Keratinocyte (primary cell): ENCODE measurements at regions not wholly inside any gene's neighbourhood (a gene's known extent, or its start where the extent isn't known, plus 50 kb on each side); places are given as distances from the start of the nearest gene placed in this dataset.

Experiments used
- DNase-seq: peaks from one replicate; pipeline ENCODE4 v3.0.0-alpha.2; 2011; ENCODE audit warnings: low read depth, missing footprints, low spot score
- FAIRE-seq: peaks from 2 replicates; lab custom pipeline; 2011; peaks lifted over from hg19 to GRCh38; lab: Jason Lieb, UNC
- H2AFZ ChIP-seq: 2 replicates; pipeline ENCODE4 v1.6.0; 2012; ENCODE audit warnings: low read length, control low read depth, inconsistent platforms; ENCODE audit not compliant: control insufficient read depth
- H3K27ac ChIP-seq: 2 replicates; pipeline ENCODE4 v1.5.1; 2011; ENCODE audit warnings: low read length; ENCODE audit not compliant: control insufficient read depth, insufficient read depth
- H3K27me3 ChIP-seq: 3 replicates; pipeline ENCODE4 v1.6.0; 2011; ENCODE audit warnings: low read length; ENCODE audit not compliant: control insufficient read depth, insufficient read depth; ENCODE audit errors: extremely low read depth
- H3K36me3 ChIP-seq, 2 experiments: 2 replicates in 1 of 2; 3 replicates in 1 of 2; pipeline ENCODE4 v1.5.1; 2011; ENCODE audit warnings: low read length in 2 of 2, mild to moderate bottlenecking in 1 of 2; ENCODE audit not compliant: control insufficient read depth in 2 of 2, insufficient read depth in 2 of 2; ENCODE audit errors: extremely low read depth in 1 of 2
- H3K4me1 ChIP-seq: 3 replicates; pipeline ENCODE4 v1.5.1; 2011; ENCODE audit warnings: low read length; ENCODE audit not compliant: control insufficient read depth, insufficient read depth; ENCODE audit errors: extremely low read depth
- H3K4me2 ChIP-seq: 3 replicates; pipeline ENCODE4 v1.6.0; 2011; ENCODE audit warnings: low read depth, low read length; ENCODE audit not compliant: control insufficient read depth, insufficient read depth; ENCODE audit errors: extremely low read depth
- H3K4me3 ChIP-seq, 3 experiments: fragments of 200-600 bp in 1 of 3; sonication (generic) in 1 of 3; 2 replicates in 2 of 3; 3 replicates in 1 of 3; pipeline ENCODE4 v1.5.1; 2011 to 2016; ENCODE audit warnings: low read length in 3 of 3, mild to moderate bottlenecking in 3 of 3, control low read depth in 2 of 3, inconsistent platforms in 1 of 3, low read depth in 1 of 3, mixed read lengths in 1 of 3, mixed run types in 1 of 3, moderate library complexity in 1 of 3; ENCODE audit not compliant: control insufficient read depth in 2 of 3, insufficient read depth in 2 of 3; ENCODE audit errors: extremely low read depth in 1 of 3
- H3K79me2 ChIP-seq: 2 replicates; pipeline ENCODE4 v1.6.0; 2012; ENCODE audit warnings: low read length; ENCODE audit not compliant: control insufficient read depth, insufficient read depth
- H3K9ac ChIP-seq: 3 replicates; pipeline ENCODE4 v1.6.0; 2011; ENCODE audit warnings: low read length; ENCODE audit not compliant: control insufficient read depth, insufficient read depth; ENCODE audit errors: extremely low read depth
- H3K9me1 ChIP-seq: 3 replicates; pipeline ENCODE4 v1.6.0; 2011; ENCODE audit warnings: low read length; ENCODE audit not compliant: control insufficient read depth, insufficient read depth; ENCODE audit errors: extremely low read depth
- H3K9me3 ChIP-seq: 2 replicates; pipeline ENCODE4 v1.5.1; 2012; ENCODE audit warnings: low read depth, low read length; ENCODE audit not compliant: control insufficient read depth
- H4K20me1 ChIP-seq: 3 replicates; pipeline ENCODE4 v1.6.0; 2011; ENCODE audit warnings: low read length; ENCODE audit not compliant: control insufficient read depth, insufficient read depth; ENCODE audit errors: extremely low read depth
- CTCF ChIP-seq, 3 experiments: IDR thresholded peaks in 1 of 3; conservative IDR thresholded peaks in 1 of 3; optimal IDR thresholded peaks in 1 of 3; 2 replicates in 2 of 3; 3 replicates in 1 of 3; pipeline versions ENCODE3 to v1.5.1; 2011; ENCODE audit warnings: low read length in 3 of 3, mild to moderate bottlenecking in 3 of 3, moderate library complexity in 2 of 3, control low read depth in 1 of 3, inconsistent platforms in 1 of 3; ENCODE audit not compliant: insufficient read depth in 2 of 3; ENCODE audit errors: extremely low read depth in 1 of 3
- EZH2 ChIP-seq: IDR thresholded peaks from one replicate; pipeline ENCODE4 v1.6.1; 2012; ENCODE audit warnings: inconsistent platforms, mild to moderate bottlenecking, low read length, moderate library complexity
- dilution Hi-C: fragments of 300-500 bp; cut with MboI; formaldehyde crosslinking; loops from one replicate; pipeline ENCODE4 v1.7.0; 2020; ENCODE audit warnings: low sequenced_read_pairs; ENCODE audit not compliant: extremely low pct_ligation_motif_present

GRCh38 chr3:194996746-194997145 is 274.2 kb downstream of the XXYLT1 start:
- FAIRE-seq (no peak), DNase-seq (no peak)
- no peaks in the 10 kb centered on the region for H3K36me3 ChIP-seq
- no peaks in the 10 kb centered on the region for H3K9me3 ChIP-seq
- no peaks in the 10 kb centered on the region for H3K27me3 ChIP-seq
- no peak overlapping the region for H3K27ac ChIP-seq
- H2AFZ ChIP-seq: no peak overlapping the region
- H3K79me2 ChIP-seq: no peaks in the 10 kb centered on the region
- H3K9me1 ChIP-seq: no peaks in the 10 kb centered on the region
- H3K9ac ChIP-seq: no peak overlapping the region
- H4K20me1 ChIP-seq: no peaks in the 10 kb centered on the region
- TF ChIP-seq CTCF (optimal IDR thresholded peaks at IDR 0.05 in 1 of 3, IDR thresholded peaks at IDR 0.05 in 1 of 3, conservative IDR thresholded peaks at IDR 0.05 in 1 of 3; ENCODE audit: extremely low read depth in 1 of 3, insufficient read depth in 2 of 3, low read length in 3 of 3) (no peak), EZH2 (no peak)
- dilution Hi-C loops: no loop called here
- H3K4me1 ChIP-seq: no peaks in the 10 kb centered on the region
- no peak overlapping the region for H3K4me2 ChIP-seq
- no peak overlapping the region for H3K4me3 ChIP-seq

- dilution Hi-C loops: no loop called here
These were observed 272.5 kb downstream of the XXYLT1 start for GRCh38 chr3:194998417-194998816.

More at GRCh38 chr3:194998417-194998816, 272.5 kb downstream of the XXYLT1 start:
- H3K4me1 ChIP-seq: peaks cover 6% of the 10 kb centered on the region
- no peak overlapping the region for H3K4me3 ChIP-seq
- no peak overlapping the region for H3K27ac ChIP-seq
- H3K27me3 ChIP-seq: peaks cover 6% of the 10 kb centered on the region
- no peak overlapping the region for H3K9ac ChIP-seq
- no peaks in the 10 kb centered on the region for H3K9me1 ChIP-seq
- H2AFZ ChIP-seq: no peak overlapping the region
- no peak for DNase-seq
- H3K79me2 ChIP-seq: no peaks in the 10 kb centered on the region
- FAIRE-seq: no peak
- TF ChIP-seq EZH2 (no peak), CTCF (optimal IDR thresholded peaks at IDR 0.05 in 1 of 3, IDR thresholded peaks at IDR 0.05 in 1 of 3, conservative IDR thresholded peaks at IDR 0.05 in 1 of 3; ENCODE audit: extremely low read depth in 1 of 3, insufficient read depth in 2 of 3, low read length in 3 of 3) (no peak)
- H3K36me3 ChIP-seq: no peaks in the 10 kb centered on the region
- H3K9me3 ChIP-seq: no peaks in the 10 kb centered on the region
- no peak overlapping the region for H3K4me2 ChIP-seq
- H4K20me1 ChIP-seq: no peaks in the 10 kb centered on the region
